Activated gamma-delta T cell treated with Interleukin-2 at 50 U/mL for 16 hours (primary cell): ENCODE measurements at regions not wholly inside any gene's neighbourhood (a gene's known extent, or its start where the extent isn't known, plus 50 kb on each side); places are given as distances from the start of the nearest gene placed in this dataset.

ENCODE experiments used
- DNase-seq: peaks from one replicate; pipeline ENCODE4 v3.0.0-alpha.2; 2020

DNA sequence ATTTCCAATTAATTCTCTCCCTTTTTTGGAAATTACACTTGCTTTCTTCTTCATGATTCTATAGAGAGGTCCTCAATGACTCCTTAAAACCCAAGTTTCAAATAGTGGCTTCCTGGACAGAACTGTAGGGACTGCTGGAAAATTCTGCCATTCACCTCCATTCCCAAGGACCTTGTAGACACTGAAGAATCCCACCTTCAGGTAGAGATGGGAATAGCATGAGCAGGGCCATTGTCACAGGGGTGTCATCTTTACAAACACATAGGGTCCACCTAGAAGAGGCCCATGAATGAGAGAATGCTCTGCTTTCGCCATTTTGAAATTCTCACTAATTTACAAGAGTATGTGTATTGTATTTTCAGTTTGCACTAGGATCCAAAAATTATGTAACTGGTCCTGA, 701.7 kb upstream of the CELF2 start:
- no peak for DNase-seq

GRCh38 chr10:10317151-10317550, 700.5 kb upstream of the CELF2 start:
- no peak for DNase-seq

DNA sequence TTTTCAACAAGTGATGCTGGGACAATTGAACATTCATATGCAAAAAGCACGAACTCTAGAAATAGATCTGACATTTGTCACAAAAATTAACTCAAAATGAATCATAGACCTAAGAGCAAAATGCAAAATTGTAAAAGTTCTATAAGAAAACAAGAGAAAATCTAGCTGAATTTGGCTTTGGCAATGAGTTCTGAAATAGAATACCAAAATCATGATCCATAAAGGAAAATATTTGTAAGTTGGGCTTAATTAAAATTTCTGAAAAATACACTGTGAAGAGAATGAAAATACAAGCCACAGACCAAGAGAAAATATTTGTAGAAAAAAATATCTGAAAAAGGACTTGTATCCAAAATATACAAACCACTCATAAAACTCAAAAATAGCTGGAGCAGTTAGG, 698.8 kb upstream of the CELF2 start:
- no peak for DNase-seq

GRCh38 chr10:10320956-10321355, 696.7 kb upstream of the CELF2 start:
- DNase-seq, result no peak

GRCh38 chr10:10326116-10326515, 691.6 kb upstream of the CELF2 start:
- no peak for DNase-seq

- no peak for DNase-seq
Observed at GRCh38 chr10:10327934-10328333, 689.7 kb upstream of the CELF2 start.

GRCh38 chr10:10330418-10330817, 687.3 kb upstream of the CELF2 start:
- no peak for DNase-seq

GRCh38 chr10:10332786-10333185, 684.9 kb upstream of the CELF2 start:
- no peak for DNase-seq

- no peak for DNase-seq
Observed at GRCh38 chr10:10333622-10334021, 684.0 kb upstream of the CELF2 start.

- no peak for DNase-seq
Observed at GRCh38 chr10:10338339-10338738, 679.3 kb upstream of the CELF2 start.

- no peak for DNase-seq
Observed at GRCh38 chr10:10346390-10347150, 671.1 kb upstream of the CELF2 start.

GRCh38 chr10:10350050-10350449, 667.6 kb upstream of the CELF2 start:
- DNase-seq, result no peak

GRCh38 chr10:10351451-10351850, 666.2 kb upstream of the CELF2 start:
- no peak for DNase-seq

- DNase-seq, result no peak
Observed at GRCh38 chr10:10353326-10353868, 664.3 kb upstream of the CELF2 start.

GRCh38 chr10:10359263-10359662, 658.4 kb upstream of the CELF2 start:
- no peak for DNase-seq

DNA sequence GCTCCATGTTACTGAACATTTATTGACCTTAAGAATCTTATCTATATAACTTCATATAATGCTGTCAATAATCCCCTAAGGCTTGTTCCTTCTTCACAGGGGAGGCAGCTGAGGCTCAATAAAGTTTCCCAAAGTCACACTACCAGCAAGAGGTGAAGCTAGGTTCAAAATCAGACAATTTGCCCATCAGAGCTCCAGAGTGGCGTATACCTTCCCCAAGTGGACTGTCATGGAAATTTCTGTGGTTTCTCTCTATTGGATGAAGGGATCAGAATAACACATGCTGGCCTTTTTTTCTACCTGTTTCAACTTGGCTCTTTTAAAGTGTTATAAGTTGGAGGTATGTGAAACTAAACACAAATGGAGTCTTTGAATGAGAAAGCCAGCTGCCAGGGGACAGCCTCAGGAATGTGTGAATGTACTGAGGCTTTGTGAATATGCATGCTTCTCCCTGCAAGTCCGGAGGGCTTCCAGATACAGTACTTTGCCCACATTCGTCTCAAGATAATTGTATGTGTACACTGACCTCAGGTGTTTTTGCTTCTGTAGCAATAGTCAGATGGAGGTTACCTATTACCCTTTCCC, 656.3 kb upstream of the CELF2 start:
- no peak for DNase-seq

DNA sequence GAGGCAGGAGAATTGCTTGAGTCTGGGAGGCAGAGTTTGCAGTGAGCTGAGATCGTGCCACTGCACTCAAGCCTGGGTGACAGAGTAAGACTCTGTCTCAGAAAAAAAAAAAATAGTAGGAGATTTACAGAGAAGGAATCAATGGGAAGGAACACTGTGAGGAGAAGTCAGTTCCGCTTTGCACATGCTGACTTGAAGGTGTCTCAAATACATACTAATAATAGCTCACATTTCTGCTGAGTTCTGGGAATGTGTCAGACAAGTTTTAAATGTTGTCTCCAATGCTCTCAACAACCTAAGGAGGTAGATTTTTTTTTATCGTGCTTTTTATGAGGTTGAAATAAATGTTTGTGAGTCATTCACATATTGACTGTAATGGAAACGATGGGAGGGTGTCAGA, 654.9 kb upstream of the CELF2 start:
- no peak for DNase-seq

GRCh38 chr10:10363217-10363616, 654.5 kb upstream of the CELF2 start:
- DNase-seq, result no peak

DNA sequence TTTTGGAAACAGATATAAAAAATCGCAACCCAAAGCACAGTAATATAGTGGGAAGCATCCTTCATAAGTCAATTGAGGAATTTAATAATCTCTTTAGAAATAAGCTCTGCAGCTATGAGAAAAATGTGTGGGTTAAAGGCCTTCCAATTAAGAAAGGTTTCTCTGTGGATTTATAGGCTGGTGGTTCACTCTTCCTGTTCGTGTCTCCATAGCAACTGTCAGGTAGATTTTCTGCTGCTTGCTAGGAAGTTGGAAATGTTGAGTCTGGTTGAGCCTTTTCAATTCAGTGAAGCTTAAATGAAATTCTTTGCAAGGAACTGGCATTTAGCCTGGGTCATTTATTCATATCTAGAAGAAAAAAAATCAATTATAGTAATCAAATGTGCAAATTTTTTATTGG, 652.8 kb upstream of the CELF2 start:
- DNase-seq, result no peak

GRCh38 chr10:10365676-10366075, 652.0 kb upstream of the CELF2 start:
- DNase-seq, result no peak

DNA sequence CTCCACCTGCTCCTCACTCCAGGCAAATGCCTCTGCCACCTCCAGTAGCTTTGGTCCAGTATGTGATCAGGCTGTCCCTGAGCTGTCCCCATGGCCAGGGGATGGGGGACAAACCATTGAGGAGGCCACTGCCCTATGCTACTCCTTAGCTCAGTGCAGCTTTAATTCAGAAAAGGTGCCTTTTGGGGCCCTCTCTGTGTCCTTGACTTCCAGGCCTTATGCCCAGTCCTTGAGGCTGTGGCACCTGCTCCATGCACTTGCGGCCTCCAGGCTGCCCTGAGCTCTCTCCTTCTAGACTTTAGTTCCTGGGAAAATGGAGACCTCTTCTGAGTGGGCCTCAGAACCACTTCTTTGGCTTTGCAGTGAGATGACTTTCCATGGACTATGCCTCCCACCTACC, 650.8 kb upstream of the CELF2 start:
- no peak for DNase-seq

DNA sequence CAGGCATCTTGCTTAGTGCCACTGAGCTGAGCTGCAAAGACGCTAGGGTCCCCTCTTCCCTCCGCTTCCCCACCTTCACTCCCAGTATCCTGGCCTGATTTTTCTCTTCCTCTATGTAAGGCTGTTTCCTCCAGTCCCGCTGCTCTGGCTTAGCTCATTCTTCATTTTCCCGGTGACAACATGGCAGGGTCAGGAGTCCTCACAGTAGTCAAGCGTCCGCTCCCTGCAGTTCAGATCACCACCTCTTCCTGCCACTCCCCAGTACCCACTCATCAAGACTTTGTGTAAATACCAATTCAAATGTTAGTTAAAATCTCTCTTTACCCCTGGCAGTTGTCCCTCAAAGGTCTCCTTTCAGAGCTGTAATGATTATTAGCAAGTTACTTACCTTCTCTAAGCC, 650.4 kb upstream of the CELF2 start:
- no peak for DNase-seq

DNA sequence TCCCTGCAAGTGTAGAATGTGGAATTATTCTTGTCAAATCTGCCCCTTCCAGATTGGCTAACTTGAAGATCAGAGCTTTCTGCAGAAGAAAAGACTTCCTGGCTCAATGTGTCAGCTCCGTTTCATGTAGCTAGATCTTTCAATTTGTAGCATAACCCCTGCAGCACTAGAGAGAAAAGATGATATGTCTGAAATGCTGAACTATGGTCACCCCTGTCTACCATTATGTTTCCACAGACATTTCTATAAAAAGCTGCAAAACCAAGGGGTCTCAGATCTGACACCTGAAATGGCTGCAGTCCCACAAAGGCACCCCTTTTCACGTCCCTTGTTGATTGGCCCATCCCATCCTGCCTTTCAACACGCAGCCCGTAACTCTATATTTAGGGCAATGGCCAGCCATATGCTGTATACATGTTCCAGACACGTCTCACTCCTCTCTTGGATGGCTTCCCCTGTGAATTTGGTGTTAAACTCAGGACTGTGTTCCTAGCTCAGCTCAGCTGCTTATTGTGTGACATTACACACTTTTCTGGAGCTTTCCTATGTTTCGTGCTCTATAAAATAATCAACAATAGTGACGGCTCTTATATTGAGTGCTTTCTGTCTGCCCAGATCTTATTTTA, 648.6 kb upstream of the CELF2 start:
- DNase-seq, result no peak

DNA sequence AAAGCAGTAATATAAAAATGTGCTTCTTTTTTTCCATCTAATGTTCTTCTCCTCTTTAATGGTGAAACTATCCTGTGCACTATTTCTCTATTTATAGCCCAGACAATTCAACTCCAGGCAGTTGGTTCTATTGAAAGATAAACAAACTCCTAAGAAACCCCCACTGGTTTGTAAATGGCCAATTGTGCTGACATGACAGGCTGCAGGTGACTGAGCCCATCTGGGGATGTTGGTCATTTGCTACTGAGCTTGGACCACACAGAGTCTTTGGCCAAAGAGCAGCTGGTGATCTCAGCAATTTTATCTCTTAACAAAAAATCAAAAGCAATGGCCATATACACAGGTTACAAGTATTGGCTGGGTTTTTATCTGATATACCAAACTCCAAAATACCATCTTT, 631.8 kb upstream of the CELF2 start:
- DNase-seq, result no peak
